Endodermal cell (in vitro differentiated cells): ENCODE measurements at regions not wholly inside any gene's neighbourhood (a gene's known extent, or its start where the extent isn't known, plus 50 kb on each side); places are given as distances from the start of the nearest gene placed in this dataset.

Experiments
- DNase-seq: peaks from one replicate; pipeline ENCODE4 v3.0.0-alpha.2; 2017
- H3K27ac ChIP-seq: 2 replicates; pipeline ENCODE4 v1.5.1; 2013; ENCODE audit warnings: mild to moderate bottlenecking, low read depth, low read length, moderate library complexity
- H3K27me3 ChIP-seq: 2 replicates; pipeline ENCODE4 v1.6.1; 2013; ENCODE audit warnings: mild to moderate bottlenecking, low read length, moderate library complexity; ENCODE audit not compliant: insufficient read depth, control insufficient read depth, poor library complexity, severe bottlenecking
- H3K36me3 ChIP-seq: 2 replicates; pipeline ENCODE4 v1.7.0; 2013; ENCODE audit warnings: mild to moderate bottlenecking, low read length, moderate library complexity; ENCODE audit not compliant: control insufficient read depth, insufficient read depth
- H3K4me1 ChIP-seq: one replicate; pipeline ENCODE4 v1.7.0; 2013; ENCODE audit warnings: low read length; ENCODE audit not compliant: control insufficient read depth, insufficient read depth
- H3K4me3 ChIP-seq: 2 replicates; pipeline ENCODE4 v1.5.1; 2013; ENCODE audit warnings: mild to moderate bottlenecking, low read length, moderate library complexity
- H3K9ac ChIP-seq: 2 replicates; pipeline ENCODE4 v1.6.1; 2013; ENCODE audit warnings: mild to moderate bottlenecking, low read length, moderate library complexity; ENCODE audit not compliant: poor library complexity, severe bottlenecking; ENCODE audit errors: extremely low read depth
- H3K9me3 ChIP-seq: 2 replicates; pipeline ENCODE4 v1.6.1; 2013; ENCODE audit warnings: mild to moderate bottlenecking, low read length, moderate library complexity; ENCODE audit not compliant: control insufficient read depth
- H3K27ac Mint-ChIP-seq: 2 replicates; pipeline ENCODE4 v1.8.0; 2020; ENCODE audit warnings: mixed read lengths
- H3K27me3 Mint-ChIP-seq: 2 replicates; pipeline ENCODE4 v1.8.0; 2021; ENCODE audit warnings: mild to moderate bottlenecking, mixed read lengths; ENCODE audit not compliant: insufficient read depth
- H3K36me3 Mint-ChIP-seq: 2 replicates; pipeline ENCODE4 v1.8.0; 2020; ENCODE audit warnings: low read depth, mixed read lengths
- H3K4me1 Mint-ChIP-seq: 2 replicates; pipeline ENCODE4 v1.8.0; 2020; ENCODE audit warnings: mixed read lengths
- H3K4me3 Mint-ChIP-seq: 2 replicates; pipeline ENCODE4 v1.8.0; 2020; ENCODE audit warnings: mild to moderate bottlenecking, moderate library complexity, mixed read lengths
- H3K9me3 Mint-ChIP-seq: 2 replicates; pipeline ENCODE4 v1.8.0; 2020; ENCODE audit warnings: mild to moderate bottlenecking, mixed read lengths
- WGBS, 2 experiments: methylation state at CpG; one replicate each; pipeline versions ENCODE4 v1.1.5 to v1.1.7; 2013; ENCODE audit warnings: missing lambda C conversion rate in 2 of 2, mixed read lengths in 1 of 2; ENCODE audit not compliant: insufficient coverage in 1 of 2, insufficient read length in 1 of 2; 5-methylcytosine and 5-hydroxymethylcytosine counted together
- TF ChIP-seq, protein P1 (sequence below): fragments of 200-600 bp; sonication (generic); conservative IDR thresholded peaks from 2 replicates; pipeline ENCODE4 v1.5.0; 2021; ENCODE audit warnings: antibody characterized with exemption, mild to moderate bottlenecking

- Mint-ChIP-seq H3K27ac (no peak overlapping the region), H3K27me3 (no peaks in the 10 kb centered on the region), H3K9me3 (peaks cover 12% of the 10 kb centered on the region), H3K4me1 (no peaks in the 10 kb centered on the region), H3K36me3 (no peaks in the 10 kb centered on the region), H3K4me3 (no peak overlapping the region)
- Histone ChIP-seq H3K9ac (no peak overlapping the region), H3K4me1 (no peaks in the 10 kb centered on the region), H3K36me3 (no peaks in the 10 kb centered on the region), H3K27ac (no peak overlapping the region), H3K27me3 (no peaks in the 10 kb centered on the region), H3K9me3 (no peaks in the 10 kb centered on the region), H3K4me3 (no peak overlapping the region)
- TF ChIP-seq, protein P1, sequence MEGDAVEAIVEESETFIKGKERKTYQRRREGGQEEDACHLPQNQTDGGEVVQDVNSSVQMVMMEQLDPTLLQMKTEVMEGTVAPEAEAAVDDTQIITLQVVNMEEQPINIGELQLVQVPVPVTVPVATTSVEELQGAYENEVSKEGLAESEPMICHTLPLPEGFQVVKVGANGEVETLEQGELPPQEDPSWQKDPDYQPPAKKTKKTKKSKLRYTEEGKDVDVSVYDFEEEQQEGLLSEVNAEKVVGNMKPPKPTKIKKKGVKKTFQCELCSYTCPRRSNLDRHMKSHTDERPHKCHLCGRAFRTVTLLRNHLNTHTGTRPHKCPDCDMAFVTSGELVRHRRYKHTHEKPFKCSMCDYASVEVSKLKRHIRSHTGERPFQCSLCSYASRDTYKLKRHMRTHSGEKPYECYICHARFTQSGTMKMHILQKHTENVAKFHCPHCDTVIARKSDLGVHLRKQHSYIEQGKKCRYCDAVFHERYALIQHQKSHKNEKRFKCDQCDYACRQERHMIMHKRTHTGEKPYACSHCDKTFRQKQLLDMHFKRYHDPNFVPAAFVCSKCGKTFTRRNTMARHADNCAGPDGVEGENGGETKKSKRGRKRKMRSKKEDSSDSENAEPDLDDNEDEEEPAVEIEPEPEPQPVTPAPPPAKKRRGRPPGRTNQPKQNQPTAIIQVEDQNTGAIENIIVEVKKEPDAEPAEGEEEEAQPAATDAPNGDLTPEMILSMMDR = no peak
- WGBS, 2 experiments = 95% methylated on average over 4 to 11 of the region's 11 CpGs
- no peak for DNase-seq
These were observed 311.9 kb downstream of the TCERG1L start for GRCh38 chr10:130999376-131000202.

- no peak for DNase-seq
- Mint-ChIP-seq H3K27ac (no peak overlapping the region), H3K4me3 (no peak overlapping the region), H3K36me3 (no peaks in the 10 kb centered on the region), H3K9me3 (peaks cover 13% of the 10 kb centered on the region), H3K4me1 (no peaks in the 10 kb centered on the region), H3K27me3 (no peaks in the 10 kb centered on the region)
- Histone ChIP-seq H3K4me3 (no peak overlapping the region), H3K9ac (no peak overlapping the region), H3K4me1 (no peaks in the 10 kb centered on the region), H3K9me3 (no peaks in the 10 kb centered on the region), H3K36me3 (no peaks in the 10 kb centered on the region), H3K27me3 (no peaks in the 10 kb centered on the region), H3K27ac (no peak overlapping the region)
- 88 to 91% methylated on average over 5 to 6 of the region's 6 CpGs for WGBS, 2 experiments
- TF ChIP-seq, protein P1 = no peak
These were observed 311.3 kb downstream of the TCERG1L start for GRCh38 chr10:131000244-131000643.

DNA sequence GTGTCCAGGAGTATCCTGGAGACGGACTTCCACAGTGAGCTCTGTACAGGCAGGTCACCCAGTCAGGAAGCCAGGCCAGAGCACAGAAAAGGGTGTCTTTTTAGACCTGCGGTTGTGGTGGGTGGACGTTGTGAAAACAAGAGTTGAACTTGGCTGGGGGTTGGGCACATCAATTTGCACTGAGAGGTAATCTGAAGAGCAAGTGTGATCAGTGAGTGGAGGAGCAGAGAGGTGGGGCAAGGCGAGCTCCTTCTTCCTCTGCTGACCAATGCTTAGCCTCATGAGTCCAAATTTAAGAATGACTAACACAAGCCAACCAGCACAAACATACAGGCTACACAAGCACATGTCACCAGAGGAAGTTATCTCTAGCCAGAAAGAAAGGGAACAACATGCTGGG, 310.8 kb downstream of the TCERG1L start:
- TF ChIP-seq, protein P1 = no peak
- WGBS, 2 experiments = 86 to 100% methylated on average over 1 to 4 of the region's 4 CpGs
- H3K27ac ChIP-seq = no peak overlapping the region
- Mint-ChIP-seq H3K9me3 (peaks cover 15% of the 10 kb centered on the region), H3K36me3 (no peaks in the 10 kb centered on the region), H3K27me3 (no peaks in the 10 kb centered on the region), H3K4me1 (no peaks in the 10 kb centered on the region), H3K27ac (no peak overlapping the region), H3K4me3 (no peak overlapping the region)
- no peak overlapping the region for H3K9ac ChIP-seq
- DNase-seq = no peak
- no peak overlapping the region for H3K4me3 ChIP-seq
- H3K4me1 ChIP-seq = no peaks in the 10 kb centered on the region
- no peaks in the 10 kb centered on the region for H3K9me3 ChIP-seq
- H3K27me3 ChIP-seq = no peaks in the 10 kb centered on the region
- H3K36me3 ChIP-seq = no peaks in the 10 kb centered on the region
